Gastroesophageal sphincter (tissue), 3 donors: ENCODE measurements at regions not wholly inside any gene's neighbourhood (a gene's known extent, or its start where the extent isn't known, plus 50 kb on each side); places are given as distances from the start of the nearest gene placed in this dataset.

Source experiments
- EP300 ChIP-seq: sonication (generic); formaldehyde crosslinking; IDR thresholded peaks from one replicate; pipeline ENCODE4 v1.6.1; 2017; ENCODE audit warnings: antibody characterized with exemption, mild to moderate bottlenecking
- POLR2A ChIP-seq, 2 donors: fragments of 450-650 bp; IDR thresholded peaks; one replicate each; pipeline ENCODE4 v1.6.1; 2017; ENCODE audit warnings: antibody characterized with exemption in 2 of 2, mild to moderate bottlenecking in 2 of 2, moderate library complexity in 1 of 2
- POLR2AphosphoS5 ChIP-seq: sonication (generic); formaldehyde crosslinking; IDR thresholded peaks from one replicate; pipeline ENCODE4 v1.6.1; 2017; ENCODE audit warnings: antibody characterized with exemption
- TF ChIP-seq, protein P1 (sequence below), 4 experiments: fragments of 200-600 bp in 2 of 4; fragments of 450-650 bp in 2 of 4; sonication (generic) in 1 of 4; IDR thresholded peaks; one replicate each; pipeline ENCODE4 v1.5.1; 2017 to 2019; ENCODE audit warnings: antibody characterized with exemption in 4 of 4, mild to moderate bottlenecking in 2 of 4, moderate library complexity in 2 of 4

DNA sequence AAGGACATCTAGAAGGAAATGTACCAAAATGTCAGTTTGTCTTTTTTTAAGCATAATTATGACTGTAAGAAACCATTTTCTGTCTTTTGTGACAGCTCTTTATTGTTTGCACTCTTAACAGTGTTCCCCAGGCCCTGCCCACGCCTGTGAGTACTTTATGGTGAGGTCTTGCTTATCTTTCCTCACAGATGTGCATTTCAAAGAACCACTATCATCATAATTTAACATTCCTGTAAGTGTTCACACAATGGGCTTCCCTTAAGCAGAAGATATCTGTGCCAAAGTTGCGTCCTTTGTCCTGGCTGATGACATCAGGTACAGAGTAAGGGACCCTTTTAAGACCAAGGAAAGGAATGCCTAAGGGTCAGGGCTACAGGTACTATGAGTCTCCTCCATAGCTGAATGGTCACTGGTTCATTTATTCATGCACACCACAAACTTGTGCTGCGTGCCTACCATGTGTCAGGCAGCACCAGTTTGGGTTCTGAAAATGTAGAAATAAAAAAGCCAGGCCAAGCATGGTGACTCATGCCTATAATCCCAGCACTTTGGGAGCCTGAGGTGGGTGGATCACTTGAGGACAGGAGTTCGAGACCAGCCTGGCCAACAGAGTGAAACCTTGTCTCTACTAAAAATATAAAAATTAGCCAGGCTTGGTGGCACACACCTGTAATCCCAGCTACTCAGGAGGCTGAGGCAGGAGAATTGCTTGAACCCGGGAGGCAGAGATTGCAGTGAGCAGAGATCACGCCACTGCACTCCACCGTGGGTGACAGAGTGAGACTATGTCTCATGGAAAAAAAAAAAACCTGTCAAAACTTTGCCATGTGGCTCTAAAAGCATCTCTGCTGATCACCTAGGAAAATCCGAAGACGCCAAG is 55.4 kb upstream of the NLK start:
- TF ChIP-seq, protein P1, sequence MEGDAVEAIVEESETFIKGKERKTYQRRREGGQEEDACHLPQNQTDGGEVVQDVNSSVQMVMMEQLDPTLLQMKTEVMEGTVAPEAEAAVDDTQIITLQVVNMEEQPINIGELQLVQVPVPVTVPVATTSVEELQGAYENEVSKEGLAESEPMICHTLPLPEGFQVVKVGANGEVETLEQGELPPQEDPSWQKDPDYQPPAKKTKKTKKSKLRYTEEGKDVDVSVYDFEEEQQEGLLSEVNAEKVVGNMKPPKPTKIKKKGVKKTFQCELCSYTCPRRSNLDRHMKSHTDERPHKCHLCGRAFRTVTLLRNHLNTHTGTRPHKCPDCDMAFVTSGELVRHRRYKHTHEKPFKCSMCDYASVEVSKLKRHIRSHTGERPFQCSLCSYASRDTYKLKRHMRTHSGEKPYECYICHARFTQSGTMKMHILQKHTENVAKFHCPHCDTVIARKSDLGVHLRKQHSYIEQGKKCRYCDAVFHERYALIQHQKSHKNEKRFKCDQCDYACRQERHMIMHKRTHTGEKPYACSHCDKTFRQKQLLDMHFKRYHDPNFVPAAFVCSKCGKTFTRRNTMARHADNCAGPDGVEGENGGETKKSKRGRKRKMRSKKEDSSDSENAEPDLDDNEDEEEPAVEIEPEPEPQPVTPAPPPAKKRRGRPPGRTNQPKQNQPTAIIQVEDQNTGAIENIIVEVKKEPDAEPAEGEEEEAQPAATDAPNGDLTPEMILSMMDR (IDR thresholded peaks at IDR 0.05), result no peak
- TF ChIP-seq POLR2A (IDR thresholded peaks at IDR 0.05) (no peak), EP300 (no peak), POLR2AphosphoS5 (peak; percentile 8)
